AG20443 (cell line): ENCODE measurements at regions not wholly inside any gene's neighbourhood (a gene's known extent, or its start where the extent isn't known, plus 50 kb on each side); places are given as distances from the start of the nearest gene placed in this dataset.
"Not testable (repeated sequence)": the region's sequence is repeated elsewhere in the genome, so short reads cannot be mapped to it uniquely, and the experiment has no call there.

Experiments
- DNase-seq: peaks from one replicate; pipeline ENCODE4 v3.0.0; 2012; ENCODE audit warnings: low spot score, mixed read lengths

DNA sequence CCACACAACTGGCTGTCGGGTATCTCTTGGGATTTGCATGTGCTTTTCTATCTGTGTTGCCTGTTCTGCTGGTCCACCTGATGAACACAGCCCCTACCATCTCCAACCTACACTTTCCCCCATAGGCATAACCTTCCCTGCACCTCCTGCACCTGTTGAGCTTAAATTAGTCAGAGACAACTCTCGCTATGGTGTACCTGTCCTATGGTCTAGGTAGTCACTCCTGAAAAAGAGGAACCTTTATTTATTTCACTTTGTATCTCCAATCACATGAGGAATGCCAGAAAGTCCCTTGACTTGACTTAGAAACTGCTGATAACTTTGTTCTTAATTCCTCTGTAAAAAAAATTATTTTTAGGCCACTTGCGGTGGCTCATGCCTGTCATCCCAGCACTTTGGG is 338.1 kb downstream of the DHRSX start:
- DNase-seq, result no peak

DNA sequence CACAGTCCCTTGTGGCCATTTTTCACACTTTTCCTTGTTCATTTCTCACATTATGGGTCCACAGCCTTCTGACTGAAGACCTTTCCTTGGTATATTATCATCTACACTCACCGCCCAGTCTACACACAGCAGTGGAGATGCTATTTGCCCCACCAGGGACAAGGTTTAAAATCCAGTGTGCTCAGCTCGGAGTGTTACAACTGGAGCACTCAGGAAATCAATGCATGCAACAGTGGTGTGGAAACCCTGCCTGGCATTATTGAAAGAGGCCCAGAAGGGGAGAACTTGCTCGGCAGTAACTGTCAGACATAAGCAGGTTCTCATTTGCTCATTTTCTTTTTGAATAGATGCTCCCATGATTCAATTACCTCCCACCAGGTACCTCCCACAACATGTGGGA is 340.9 kb downstream of the DHRSX start:
- DNase-seq, result no peak

DNA sequence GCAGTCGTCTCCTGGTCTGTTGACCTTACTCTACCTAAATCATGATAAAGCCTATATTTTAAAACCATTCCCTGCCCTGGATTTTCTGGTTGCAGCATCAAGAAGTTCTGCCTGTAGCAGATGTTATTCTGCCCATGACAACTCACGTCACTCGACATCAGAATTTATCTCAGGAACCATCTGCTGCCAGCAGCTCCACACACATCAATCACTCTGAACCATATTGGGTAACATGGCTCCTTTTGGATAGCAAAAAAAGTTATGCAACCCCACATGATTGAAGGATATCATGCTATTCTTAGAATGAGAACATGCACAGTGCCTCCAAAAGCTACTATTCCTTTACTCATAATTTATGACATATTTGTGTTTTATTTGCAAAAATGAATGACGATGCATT is 341.4 kb downstream of the DHRSX start:
- DNase-seq, result no peak

DNA sequence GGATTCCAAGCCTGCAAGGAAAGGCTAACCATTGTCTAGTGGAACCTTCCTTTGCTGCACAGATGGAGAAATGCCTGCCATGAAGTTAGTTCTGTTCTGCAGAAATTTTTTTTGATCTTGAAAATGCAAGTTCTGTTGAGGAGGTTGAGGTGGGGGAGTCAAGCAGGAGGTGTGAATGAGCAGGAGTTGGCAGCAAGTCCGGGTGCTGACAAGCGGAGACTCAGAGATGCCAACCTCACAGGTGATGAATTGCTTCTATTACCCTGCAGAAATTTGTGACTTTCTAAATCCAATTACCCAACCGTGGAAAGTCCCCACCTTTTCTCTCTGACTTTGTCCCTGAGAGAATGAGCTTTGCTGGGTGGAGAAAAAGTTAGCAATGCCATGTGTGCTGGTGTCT is 350.1 kb downstream of the DHRSX start:
- DNase-seq, result no peak

DNA sequence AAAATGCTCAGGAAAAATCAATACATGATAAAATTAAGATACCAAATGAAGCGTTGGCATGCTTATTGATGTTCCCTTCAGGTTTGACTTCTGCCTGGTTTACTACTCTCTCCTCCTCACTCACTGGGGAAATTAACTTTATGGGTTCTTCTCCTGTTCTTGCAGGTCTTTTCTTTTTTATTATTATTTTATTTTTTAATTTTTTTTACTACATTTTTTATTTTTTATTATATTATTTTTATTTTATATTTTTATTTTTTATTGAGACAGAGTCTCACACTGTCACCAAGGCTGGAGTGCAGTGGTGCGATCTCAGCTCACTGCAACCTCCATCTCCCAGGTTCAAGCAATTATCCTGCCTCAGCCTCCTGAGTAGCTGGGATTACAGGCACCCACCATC is 350.8 kb downstream of the DHRSX start:
- not testable (repeated sequence) for DNase-seq

DNA sequence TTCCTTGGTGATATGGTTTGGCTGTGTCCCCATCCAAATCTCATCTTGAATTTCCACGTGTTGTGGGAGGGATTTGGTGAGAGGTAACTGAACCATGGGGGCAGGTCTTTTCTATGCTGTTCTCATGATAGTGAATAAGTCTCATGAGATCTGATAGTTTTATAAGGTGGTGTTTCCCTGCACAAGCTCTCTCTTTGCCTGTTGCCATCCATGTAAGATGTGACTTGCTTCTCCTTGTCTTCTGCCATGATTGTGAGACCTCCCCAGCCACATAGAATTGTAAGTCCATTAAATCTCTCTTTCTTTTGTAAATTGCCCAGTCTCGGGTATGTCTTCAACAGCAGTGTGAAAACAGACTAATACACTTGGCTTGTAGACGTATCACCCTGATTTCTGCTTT is 351.7 kb downstream of the DHRSX start:
- DNase-seq, result not testable (repeated sequence)

DNA sequence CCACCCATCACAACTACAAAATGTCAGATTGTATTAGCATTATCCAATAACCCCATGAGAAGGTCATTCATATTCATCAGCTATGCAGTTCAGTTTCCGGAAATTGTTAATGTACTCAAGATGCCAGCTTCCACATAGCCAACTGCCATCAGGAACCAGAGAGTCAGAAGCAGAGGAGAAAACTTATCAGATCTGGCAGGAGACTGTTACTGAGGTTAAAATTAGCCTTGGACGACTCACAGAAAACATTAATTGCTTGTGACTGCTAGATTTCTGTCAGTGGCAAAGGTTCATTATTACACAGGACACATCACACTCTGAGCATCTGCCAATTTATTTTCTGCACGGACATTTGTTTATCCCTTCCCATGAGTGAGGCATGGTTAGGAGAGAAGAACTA is 352.8 kb downstream of the DHRSX start:
- DNase-seq, result no peak

DNA sequence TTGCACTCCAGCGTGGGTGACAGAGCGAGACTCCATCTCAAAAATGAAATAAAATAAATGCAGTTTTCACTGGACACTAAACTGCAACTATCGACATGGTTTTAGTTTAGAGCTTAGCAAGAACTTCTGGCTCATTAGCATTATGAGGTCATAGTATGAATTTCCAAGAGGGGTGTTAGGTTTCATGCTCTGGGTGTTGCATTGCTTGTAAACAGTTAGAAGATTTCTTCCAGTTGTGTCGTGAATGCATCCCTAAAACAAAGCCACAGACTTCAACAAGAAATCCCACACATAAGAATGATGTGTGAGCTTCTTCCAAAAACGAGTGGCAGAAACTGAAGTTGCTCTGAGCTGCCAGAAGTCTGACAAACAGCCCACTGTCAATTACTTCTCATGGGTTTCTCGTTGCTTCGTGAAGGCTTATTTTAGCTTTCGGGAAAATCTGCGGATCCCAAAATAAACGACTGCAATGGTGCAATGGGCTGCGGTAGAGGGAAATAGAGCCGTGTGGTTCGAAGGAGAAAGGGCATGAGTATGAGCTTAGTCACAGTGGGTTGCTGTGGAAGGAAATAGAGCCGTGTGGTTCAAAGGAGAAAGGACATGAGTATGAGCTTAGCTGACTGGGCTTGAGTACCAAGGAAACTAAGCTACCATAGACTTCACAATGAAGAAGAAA is 354.9 kb downstream of the DHRSX start:
- DNase-seq, result peak; percentile 14

DNA sequence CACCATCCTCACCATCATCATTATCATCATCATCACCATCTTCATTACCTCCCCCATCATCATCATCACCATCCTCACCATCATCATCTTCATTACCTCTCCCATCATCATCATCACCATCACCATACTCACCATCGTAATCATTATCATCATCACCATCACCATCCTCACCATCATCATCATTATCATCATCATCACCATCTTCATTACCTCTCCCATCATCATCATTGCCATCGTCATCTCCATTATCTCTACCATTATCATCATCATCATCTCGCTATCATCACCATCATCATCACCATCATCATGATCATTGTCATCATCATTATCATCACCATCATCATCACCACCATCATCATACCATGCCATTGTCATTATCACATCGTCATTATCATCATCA is 362.9 kb downstream of the DHRSX start:
- no peak for DNase-seq

DNA sequence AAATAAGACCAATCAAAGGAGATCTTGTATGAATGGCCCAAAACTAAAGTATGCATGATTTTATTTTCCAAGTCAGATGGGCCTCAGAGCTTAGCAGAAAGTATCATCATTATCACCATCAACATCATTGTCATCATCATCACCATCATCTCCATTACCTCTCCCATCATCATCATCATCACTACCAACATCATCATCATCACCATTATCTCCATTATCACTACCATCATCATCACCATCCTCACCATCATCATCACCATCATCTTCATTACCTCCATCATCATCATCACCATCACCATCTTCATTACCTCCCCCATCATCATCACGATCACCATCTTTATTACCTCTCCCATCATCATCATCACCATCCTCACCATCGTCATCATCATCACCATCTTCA is 363.9 kb downstream of the DHRSX start:
- DNase-seq, result no peak

DNA sequence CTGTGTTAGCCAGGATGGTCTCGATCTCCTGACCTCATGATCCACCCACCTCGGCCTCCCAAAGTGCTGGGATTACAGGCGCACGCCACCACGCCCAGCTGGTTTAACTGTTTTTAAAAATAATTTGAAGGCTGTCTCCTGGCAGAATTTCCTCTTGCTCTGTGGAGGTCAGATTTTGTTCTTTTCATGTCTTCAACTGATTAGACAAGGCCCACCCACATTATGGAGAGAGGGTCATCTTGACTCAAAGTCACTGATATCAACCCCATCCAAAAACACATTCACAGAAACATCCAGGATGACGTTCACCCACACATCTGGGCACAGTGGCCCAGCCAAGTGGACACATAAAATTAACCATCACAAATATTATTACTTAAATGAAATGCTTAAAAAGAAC is 365.4 kb downstream of the DHRSX start:
- DNase-seq, result no peak

DNA sequence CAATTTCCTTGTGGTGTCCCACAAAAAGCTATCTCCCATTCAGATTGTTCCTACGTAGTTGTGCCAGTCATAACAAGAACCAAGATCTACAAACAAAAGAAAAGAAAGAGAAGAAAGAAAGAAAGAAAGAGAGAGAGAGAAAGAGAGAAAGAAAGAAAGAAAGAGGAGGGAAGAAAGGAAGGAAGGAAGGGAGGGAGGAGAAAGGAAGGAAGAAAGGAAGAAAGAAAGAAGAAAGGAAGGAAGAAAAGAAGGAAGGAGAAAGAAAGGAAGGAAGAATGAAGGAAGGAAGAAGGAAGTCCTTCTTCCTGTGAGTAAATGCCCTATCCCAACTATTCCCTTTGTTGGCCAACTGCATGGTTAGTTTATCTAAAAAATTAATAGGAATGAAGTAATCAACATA is 366.0 kb downstream of the DHRSX start:
- no peak for DNase-seq
